ENCODE measurements at regions not wholly inside any gene's neighbourhood (a gene's known extent, or its start where the extent isn't known, plus 50 kb on each side); places are given as distances from the start of the nearest gene placed in this dataset.
"Not testable (repeated sequence)": the region's sequence is repeated elsewhere in the genome, so short reads cannot be mapped to it uniquely, and the experiment has no call there.

DNA sequence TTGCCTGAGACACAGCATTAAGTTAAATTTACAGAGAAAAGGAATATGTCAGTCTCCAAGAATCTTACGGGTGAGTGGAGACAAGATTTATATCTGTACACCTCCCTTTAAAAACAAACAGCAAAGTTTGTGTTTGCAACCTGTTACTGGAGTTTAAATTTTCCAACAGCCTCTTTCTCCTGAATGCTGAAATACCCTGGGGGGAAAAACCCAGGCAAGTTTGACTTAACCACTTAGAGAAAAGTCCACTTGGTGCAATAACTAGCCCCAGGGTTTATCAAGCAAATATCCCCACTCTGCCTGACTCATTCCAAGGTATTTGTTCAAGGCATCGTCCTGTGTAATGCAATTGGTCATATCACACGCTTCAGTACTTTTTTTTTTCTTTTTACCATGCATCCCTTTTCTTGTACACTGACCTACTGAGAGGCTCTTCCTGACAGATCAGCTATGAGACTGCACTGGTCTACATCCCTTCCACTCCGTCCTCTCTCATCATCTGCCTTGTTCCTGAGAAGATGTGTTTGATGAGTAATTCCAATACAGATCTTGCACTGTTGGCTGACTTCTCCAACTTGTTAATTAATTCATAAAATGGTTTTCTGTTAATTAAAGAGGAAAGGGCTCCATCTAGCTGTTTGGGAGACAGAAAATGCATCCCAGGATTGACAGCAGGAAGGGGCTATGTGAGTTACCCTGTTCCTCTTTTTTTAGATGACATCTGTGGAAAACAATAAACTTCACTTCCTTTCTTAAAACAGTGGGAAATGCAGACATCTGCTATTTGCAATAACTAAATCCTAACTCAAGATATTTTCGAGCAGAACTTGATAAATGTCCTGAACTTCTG lies 212.5 kb upstream of the IRS2 start:
- Mint-ChIP-seq H3K36me3 (ENCODE audit: unreplicated experiment) (no peaks in the 10 kb centered on the region), H3K4me3 (ENCODE audit: unreplicated experiment) (no peak overlapping the region), H3K27me3 (ENCODE audit: unreplicated experiment) (peaks cover 3% of the 10 kb centered on the region), H3K4me1 (ENCODE audit: low read depth, unreplicated experiment) (no peaks in the 10 kb centered on the region), H3K27ac (ENCODE audit: unreplicated experiment) (no peak overlapping the region), H3K9me3 (ENCODE audit: unreplicated experiment) (peaks cover 2% of the 10 kb centered on the region)
- no peak for DNase-seq
- TF ChIP-seq, protein P1, sequence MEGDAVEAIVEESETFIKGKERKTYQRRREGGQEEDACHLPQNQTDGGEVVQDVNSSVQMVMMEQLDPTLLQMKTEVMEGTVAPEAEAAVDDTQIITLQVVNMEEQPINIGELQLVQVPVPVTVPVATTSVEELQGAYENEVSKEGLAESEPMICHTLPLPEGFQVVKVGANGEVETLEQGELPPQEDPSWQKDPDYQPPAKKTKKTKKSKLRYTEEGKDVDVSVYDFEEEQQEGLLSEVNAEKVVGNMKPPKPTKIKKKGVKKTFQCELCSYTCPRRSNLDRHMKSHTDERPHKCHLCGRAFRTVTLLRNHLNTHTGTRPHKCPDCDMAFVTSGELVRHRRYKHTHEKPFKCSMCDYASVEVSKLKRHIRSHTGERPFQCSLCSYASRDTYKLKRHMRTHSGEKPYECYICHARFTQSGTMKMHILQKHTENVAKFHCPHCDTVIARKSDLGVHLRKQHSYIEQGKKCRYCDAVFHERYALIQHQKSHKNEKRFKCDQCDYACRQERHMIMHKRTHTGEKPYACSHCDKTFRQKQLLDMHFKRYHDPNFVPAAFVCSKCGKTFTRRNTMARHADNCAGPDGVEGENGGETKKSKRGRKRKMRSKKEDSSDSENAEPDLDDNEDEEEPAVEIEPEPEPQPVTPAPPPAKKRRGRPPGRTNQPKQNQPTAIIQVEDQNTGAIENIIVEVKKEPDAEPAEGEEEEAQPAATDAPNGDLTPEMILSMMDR (IDR thresholded peaks at IDR 0.05; ENCODE audit: partially characterized antibody, unreplicated experiment), result no peak

GRCh38 chr13:109998037-109998436 lies 211.7 kb upstream of the IRS2 start:
- H3K27me3 Mint-ChIP-seq (ENCODE audit: unreplicated experiment), result peaks cover 3% of the 10 kb centered on the region

DNA sequence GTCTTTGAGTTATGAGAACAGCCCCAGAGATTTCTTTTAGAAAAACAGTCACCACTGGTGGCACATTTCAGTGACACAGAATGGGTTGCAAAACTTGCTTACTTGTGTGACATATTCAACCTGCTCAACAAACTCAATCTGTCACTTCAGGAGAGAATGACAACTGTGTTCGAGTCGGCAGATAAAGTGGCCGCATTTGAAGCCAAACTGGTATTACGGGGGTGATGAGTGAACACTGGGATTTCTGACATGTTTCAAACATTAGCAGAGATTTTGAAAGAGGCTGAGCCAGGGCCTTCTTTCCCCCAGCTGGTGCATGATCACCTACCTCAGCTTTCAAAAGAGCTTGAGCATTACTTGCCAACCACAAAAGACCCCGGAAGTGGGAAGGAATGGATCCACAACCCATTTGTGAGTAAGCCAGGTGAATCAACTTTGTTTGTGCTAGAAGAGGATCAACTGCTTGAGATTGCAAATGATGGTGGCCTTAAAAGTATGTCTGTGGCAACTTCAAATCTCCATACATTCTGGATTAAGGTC lies 210.7 kb upstream of the IRS2 start:
- not testable (repeated sequence) for H3K4me3 Mint-ChIP-seq (ENCODE audit: unreplicated experiment); H3K9me3 Mint-ChIP-seq (ENCODE audit: unreplicated experiment); H3K4me1 Mint-ChIP-seq (ENCODE audit: low read depth, unreplicated experiment); H3K36me3 Mint-ChIP-seq (ENCODE audit: unreplicated experiment); H3K27me3 Mint-ChIP-seq (ENCODE audit: unreplicated experiment); H3K27ac Mint-ChIP-seq (ENCODE audit: unreplicated experiment); DNase-seq

More at GRCh38 chr13:109998037-109998436, 211.7 kb upstream of the IRS2 start:
- TF ChIP-seq, protein P1 (IDR thresholded peaks at IDR 0.05; ENCODE audit: partially characterized antibody, unreplicated experiment), result no peak
- Mint-ChIP-seq H3K27ac (ENCODE audit: unreplicated experiment) (no peak overlapping the region), H3K4me1 (ENCODE audit: low read depth, unreplicated experiment) (no peaks in the 10 kb centered on the region), H3K36me3 (ENCODE audit: unreplicated experiment) (no peaks in the 10 kb centered on the region), H3K4me3 (ENCODE audit: unreplicated experiment) (no peak overlapping the region), H3K9me3 (ENCODE audit: unreplicated experiment) (peaks cover 2% of the 10 kb centered on the region)
- no peak for DNase-seq

DNA sequence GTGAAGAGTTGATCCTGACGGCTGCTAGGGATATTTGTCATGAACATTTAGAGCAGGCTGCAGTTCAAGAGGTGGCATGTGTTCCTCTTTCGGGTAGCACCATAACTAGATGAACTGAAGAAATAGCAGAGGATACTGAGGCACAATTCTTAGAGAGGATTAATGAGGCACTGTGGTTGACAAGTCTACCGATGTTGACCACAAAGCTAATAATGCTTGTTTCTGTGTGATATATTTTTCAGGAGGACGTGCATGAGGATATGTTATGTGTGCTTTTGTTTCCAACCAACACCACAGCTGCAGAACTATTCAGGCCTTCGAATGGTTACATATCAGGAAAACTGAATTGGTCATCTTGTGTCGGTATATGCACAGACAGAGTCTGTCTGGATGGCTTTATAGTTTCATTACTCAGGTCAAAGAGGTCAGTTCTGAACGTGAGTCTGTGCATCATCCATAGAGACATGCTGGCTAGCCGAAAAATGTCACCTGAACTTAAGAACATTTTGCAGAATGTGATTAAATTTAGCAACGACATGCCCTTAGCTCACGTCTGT lies 210.1 kb upstream of the IRS2 start:
- H3K4me3 Mint-ChIP-seq (ENCODE audit: unreplicated experiment), result no peak overlapping the region
- peaks cover 3% of the 10 kb centered on the region for H3K27me3 Mint-ChIP-seq (ENCODE audit: unreplicated experiment)
- TF ChIP-seq, protein P1 (IDR thresholded peaks at IDR 0.05; ENCODE audit: partially characterized antibody, unreplicated experiment), result no peak
- no peaks in the 10 kb centered on the region for H3K36me3 Mint-ChIP-seq (ENCODE audit: unreplicated experiment)
- peaks cover 2% of the 10 kb centered on the region for H3K9me3 Mint-ChIP-seq (ENCODE audit: unreplicated experiment)
- no peak for DNase-seq
- H3K27ac Mint-ChIP-seq (ENCODE audit: unreplicated experiment), result no peak overlapping the region
- H3K4me1 Mint-ChIP-seq (ENCODE audit: low read depth, unreplicated experiment), result no peaks in the 10 kb centered on the region

DNA sequence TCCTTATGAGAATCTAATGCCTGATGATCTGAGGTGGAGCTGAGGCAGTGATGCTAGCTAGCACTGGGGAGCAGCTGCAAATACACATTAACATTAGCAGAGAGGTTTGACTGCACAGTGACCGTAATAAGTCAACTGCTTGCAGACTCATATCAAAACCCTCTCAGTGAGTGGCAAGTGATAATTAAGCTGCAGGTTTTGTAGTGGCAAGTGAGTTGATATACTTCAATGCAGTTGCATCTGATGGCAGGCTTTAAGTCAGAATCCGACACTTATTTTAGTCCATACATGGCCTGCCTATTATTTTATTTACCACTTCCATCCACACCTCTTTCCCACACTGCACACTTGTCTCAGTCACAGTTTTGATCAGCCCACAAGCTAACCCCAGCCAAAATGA lies 209.2 kb upstream of the IRS2 start:
- Mint-ChIP-seq H3K9me3 (ENCODE audit: unreplicated experiment) (peaks cover 2% of the 10 kb centered on the region), H3K4me1 (ENCODE audit: low read depth, unreplicated experiment) (no peaks in the 10 kb centered on the region), H3K4me3 (ENCODE audit: unreplicated experiment) (no peak overlapping the region), H3K36me3 (ENCODE audit: unreplicated experiment) (no peaks in the 10 kb centered on the region), H3K27me3 (ENCODE audit: unreplicated experiment) (peaks cover 3% of the 10 kb centered on the region), H3K27ac (ENCODE audit: unreplicated experiment) (no peak overlapping the region)
- DNase-seq, result no peak
- TF ChIP-seq, protein P1 (IDR thresholded peaks at IDR 0.05; ENCODE audit: partially characterized antibody, unreplicated experiment), result no peak

Data from glutamatergic neuron (in vitro differentiated cells).